HG03103 (cell line): ENCODE measurements at regions not wholly inside any gene's neighbourhood (a gene's known extent, or its start where the extent isn't known, plus 50 kb on each side); places are given as distances from the start of the nearest gene placed in this dataset.
A peak's percentile ranks its signal among the peaks of the same experiment; 100 is the strongest.

Experiments
- ATAC-seq: cut with Tn5 transposase; IDR thresholded peaks from one replicate; pipeline ENCODE4 v1.9.1; 2021; ENCODE audit warnings: low read depth; ENCODE audit not compliant: unreplicated experiment

- ATAC-seq: no peak
Measured at GRCh38 chr6:19972221-19972620, 135.1 kb downstream of the ID4 start.

DNA sequence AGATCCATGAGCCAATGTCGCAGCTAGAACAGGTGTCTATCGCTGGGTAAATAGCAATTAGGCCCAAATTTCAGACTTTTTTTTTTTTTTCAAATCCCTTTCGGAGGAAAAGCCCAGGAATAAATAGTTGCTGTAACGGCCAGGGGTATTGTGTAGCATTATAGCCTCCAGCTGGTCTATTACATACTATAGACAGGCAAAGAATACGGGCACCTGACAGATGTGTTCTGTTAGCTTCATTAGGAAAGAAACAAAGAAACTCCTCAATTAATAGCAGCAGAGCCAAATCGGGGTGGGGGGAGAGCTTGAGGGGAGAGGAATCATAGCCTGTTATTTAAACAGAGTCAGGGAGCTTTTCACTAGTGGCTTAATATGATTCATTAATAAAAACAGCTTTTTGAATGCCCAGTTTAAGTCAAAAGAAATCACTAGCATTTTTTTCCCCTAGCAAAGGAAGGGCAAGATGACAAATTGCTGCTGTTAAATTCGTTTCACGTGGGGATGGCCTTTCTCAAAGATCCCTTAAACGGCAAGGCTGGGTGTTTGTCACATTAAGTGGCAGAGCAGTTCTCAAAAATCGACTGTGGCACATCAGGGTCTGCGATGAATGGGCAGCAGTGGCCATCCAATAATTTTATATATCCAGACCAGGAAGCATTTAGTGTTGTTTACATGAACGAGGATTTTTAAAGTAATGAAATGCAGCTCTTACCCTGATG lies 139.4 kb downstream of the ID4 start:
- no peak for ATAC-seq

GRCh38 chr6:19979059-19979458 lies 141.9 kb downstream of the ID4 start:
- no peak for ATAC-seq

GRCh38 chr6:19979986-19980385 lies 142.8 kb downstream of the ID4 start:
- no peak for ATAC-seq

DNA sequence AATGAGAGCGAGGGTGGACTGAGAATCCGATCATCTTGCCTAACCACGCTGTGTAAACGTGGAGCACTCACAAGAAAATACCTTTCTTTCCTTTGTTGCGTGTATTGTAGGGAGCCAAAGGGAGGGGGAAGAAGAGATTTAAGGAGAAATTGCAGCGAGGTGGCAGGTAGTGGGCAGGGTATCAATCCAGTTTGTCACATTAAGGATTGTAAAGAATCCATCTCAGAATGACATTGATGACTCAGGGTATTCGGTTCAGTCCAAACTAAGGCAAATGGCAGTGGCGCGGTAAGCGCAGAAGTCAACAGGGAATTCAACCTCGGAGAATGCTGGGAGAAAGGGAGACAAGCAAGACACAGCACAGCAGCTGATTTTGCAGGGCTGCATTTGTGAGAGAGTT lies 146.2 kb downstream of the ID4 start:
- no peak for ATAC-seq

- ATAC-seq: no peak
Measured at GRCh38 chr6:19986691-19987438, 149.7 kb downstream of the ID4 start.

DNA sequence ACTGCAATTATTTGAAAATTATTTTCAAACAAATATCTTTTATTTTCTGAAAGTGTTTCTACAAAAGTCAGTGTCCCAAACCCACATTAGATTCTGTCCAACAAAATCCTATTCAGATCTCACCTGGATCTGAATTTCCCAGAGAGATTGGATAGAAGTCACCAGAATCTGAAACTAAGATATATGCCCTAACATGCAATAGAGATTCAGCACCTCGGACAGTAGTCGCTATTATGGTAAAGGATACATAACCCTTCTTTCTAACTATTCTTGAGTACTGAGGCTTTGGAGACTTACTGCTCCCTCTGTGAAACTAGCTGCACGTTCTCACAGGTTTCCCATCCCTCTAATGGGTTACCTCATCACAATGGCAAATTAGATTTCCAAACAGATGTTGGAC lies 151.4 kb downstream of the ID4 start:
- ATAC-seq: no peak

DNA sequence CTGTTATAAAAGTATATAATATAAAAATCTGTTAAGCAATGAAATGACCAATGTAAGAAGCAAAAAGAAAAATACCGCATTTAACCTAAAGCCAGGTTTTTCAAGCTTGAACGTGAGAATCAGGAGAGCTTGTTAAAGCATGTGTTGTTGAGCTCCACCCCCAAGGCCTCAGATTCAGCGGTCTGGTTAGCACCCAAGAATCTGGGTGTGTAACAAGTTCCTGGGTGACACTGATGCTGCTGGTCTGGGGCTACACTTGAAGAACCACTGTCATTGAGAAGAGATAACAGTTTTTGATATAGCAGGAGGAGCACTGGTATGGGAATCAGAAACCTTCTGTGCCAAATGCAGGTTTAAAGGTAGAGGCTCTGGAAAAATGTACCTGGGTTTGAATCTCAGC lies 154.0 kb downstream of the ID4 start:
- no peak for ATAC-seq

- no peak for ATAC-seq
Measured at GRCh38 chr6:19994909-19995308, 157.7 kb downstream of the ID4 start.

- no peak for ATAC-seq
Measured at GRCh38 chr6:19995575-19996257, 158.5 kb downstream of the ID4 start.

DNA sequence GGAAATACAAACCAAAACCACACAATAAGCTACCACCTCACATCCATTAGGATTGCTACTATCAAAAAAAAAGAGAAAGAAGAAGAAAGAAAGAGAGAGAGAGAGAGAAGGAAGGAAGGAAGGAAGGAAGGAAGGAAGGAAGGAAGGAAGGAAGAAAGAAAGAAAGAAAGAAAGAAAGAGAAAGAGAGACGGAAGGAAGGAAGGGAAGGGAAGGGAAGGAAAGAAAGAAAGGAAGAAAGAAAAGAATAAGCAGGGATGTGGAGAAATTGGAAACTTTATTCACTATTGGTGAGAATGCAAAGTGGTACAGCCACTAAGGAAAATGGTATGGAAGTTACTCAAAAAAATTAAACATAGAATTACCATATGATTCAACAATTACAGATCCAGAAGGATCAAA lies 159.9 kb downstream of the ID4 start:
- ATAC-seq: no peak

DNA sequence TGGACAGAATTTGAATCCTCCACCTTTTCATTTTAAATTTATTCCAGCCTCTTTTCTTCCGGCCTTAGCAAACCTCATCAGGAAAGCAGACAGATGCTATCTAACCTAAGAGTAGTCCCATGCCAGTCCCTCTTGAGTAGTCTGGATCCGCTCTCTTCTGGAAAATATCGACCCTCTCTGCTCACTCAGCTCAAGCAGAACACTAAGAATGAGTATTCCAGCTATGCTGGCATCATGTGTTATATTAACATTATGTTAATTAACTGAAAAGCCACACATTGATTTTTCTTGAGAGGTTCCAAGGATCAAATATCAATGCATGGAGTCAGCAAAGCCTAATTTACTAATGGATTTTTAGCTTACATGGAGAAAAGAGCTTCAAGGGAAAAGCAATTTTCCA lies 161.4 kb downstream of the ID4 start:
- ATAC-seq: no peak

DNA sequence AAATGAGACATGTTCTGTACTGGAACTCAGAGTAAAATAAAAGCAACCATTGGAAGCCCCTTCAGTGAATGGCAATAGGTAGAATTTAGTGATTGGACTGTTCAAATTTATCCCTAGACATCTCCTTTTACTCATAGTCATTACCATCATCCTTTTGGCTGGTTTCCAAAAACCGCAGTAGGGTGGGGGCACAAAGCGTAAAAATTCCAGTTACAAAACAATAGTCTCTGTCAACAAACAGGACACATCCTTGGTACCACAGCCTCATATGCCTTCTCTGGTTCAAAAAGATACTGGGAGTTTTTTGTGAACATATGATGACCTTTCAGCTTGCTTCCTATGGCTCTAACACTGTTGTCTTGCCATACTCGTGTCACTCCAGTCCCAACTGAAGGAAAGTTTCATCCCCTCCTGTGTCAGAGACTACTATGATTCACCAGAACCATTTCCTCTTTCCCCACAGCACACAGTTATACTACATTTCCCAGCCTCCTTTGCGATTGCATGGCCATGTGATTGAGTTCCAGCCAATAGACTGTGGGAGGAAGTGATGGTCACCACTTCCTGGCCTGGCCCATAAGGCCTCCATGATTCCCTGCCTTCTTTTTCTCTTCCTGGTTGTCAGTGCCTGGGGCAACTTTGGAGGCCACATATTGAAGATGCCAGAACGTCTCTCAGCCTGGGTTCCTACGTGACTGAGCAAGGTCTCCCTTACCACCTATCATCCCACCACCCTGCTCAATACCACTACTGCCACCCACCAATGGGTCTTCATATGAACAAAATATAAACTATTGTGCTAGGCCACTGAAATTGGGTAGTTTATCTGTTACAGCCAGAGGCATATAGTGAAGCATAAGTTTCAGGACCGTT lies 162.4 kb downstream of the ID4 start:
- ATAC-seq: peak; percentile 96

GRCh38 chr6:20001286-20001685 lies 164.1 kb downstream of the ID4 start:
- no peak for ATAC-seq

DNA sequence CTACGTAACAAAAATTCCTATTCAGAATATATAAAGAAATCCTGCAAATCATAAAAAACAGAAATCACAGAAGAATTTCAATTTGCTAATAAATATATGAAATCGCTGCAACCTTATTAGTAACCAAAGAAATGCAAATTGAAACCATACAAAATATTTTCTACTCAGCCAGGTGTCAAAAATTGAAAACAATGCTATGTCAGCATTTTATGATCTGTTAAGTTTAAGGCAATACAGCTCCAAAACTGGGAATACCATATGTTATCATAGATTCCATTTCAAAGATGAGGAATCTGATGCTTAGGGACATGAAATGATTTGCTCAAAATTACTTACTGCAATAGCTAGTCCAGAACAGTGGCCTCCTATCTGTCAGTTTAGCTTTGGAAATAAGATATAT lies 168.9 kb downstream of the ID4 start:
- no peak for ATAC-seq

GRCh38 chr6:20008131-20008530 lies 171.0 kb downstream of the ID4 start:
- ATAC-seq: no peak

GRCh38 chr6:20013066-20013861 lies 176.1 kb downstream of the ID4 start:
- ATAC-seq: no peak

DNA sequence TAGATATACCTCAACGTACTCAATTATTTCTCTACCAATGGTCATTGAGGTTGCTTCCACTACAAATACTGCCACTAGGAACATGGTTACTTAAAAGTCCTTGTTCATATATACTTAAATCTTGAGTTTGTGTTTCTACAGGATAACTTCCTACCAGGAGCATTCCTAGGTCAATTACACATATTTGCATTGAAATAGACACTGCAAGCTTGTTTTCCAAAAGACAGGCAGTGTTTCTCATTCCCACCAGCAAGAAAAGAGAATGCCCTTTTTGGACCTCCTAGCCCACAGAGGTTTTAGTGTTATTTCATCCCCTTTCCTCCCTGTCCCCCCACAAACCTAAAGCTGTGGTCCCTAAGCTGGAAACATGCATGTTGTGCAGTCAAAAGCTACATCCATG lies 177.3 kb downstream of the ID4 start:
- no peak for ATAC-seq

- ATAC-seq: no peak
Measured at GRCh38 chr6:20020526-20020925, 183.4 kb downstream of the ID4 start.

DNA sequence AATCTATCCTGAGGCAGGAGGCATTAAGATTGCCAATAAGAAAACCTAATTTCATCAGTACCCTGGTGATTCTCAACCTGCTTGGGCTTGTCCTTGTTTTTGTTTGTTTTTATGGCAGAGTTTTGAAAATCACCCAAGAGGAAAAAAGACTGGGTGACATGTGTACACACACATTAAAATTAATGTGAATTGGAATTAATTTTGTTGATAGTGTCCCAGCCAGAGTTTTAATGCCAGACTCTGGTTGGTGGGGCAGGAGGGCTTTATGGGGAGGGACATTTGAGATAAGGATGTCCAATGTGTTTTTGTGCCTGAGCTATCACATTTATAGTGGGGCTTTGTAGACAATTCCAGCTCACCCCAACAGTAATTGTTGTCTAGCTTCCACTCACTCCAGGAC lies 184.6 kb downstream of the ID4 start:
- no peak for ATAC-seq
